Ovary (tissue), 7 donors: ENCODE measurements at regions not wholly inside any gene's neighbourhood (a gene's known extent, or its start where the extent isn't known, plus 50 kb on each side); places are given as distances from the start of the nearest gene placed in this dataset.

Experiments
- DNase-seq, 5 donors: peaks; one replicate each; pipeline ENCODE4 v3.0.0-alpha.2; 2019 to 2020
- H3K27ac ChIP-seq, 2 donors: fragments of 200-600 bp; one replicate each; pipeline versions ENCODE4 v1.5.1 to v1.8.0; 2019 to 2022
- H3K27me3 ChIP-seq: fragments of 200-600 bp; one replicate; pipeline ENCODE4 v1.8.0; 2022
- H3K36me3 ChIP-seq: fragments of 200-600 bp; sonication (generic); one replicate; pipeline ENCODE4 v1.5.1; 2019
- H3K4me1 ChIP-seq: one replicate; pipeline ENCODE4 v1.8.1; 2013; ENCODE audit warnings: mild to moderate bottlenecking, moderate library complexity; ENCODE audit not compliant: insufficient read depth
- H3K4me3 ChIP-seq: fragments of 200-600 bp; sonication (generic); one replicate; pipeline ENCODE4 v1.5.1; 2017
- H3K9me3 ChIP-seq, 2 donors: fragments of 200-600 bp in 1 of 2; sonication (generic) in 1 of 2; one replicate each; pipeline versions ENCODE4 v1.5.1 to v1.8.1; 2013 to 2019; ENCODE audit warnings: mild to moderate bottlenecking in 1 of 2, moderate library complexity in 1 of 2
- CTCF ChIP-seq, 3 donors: fragments of 450-650 bp in 2 of 3; fragments of 200-600 bp in 1 of 3; IDR thresholded peaks; one replicate each; pipeline versions ENCODE4 v1.5.1 to v1.8.0; 2016 to 2022; ENCODE audit warnings: antibody characterized with exemption in 3 of 3, mild to moderate bottlenecking in 1 of 3
- EP300 ChIP-seq: sonication (generic); formaldehyde crosslinking; IDR thresholded peaks from one replicate; pipeline ENCODE4 v1.6.1; 2017; ENCODE audit warnings: antibody characterized with exemption
- POLR2A ChIP-seq: fragments of 450-650 bp; IDR thresholded peaks from one replicate; pipeline ENCODE4 v1.6.1; 2017; ENCODE audit warnings: antibody characterized with exemption, mild to moderate bottlenecking, moderate library complexity
- WGBS, 3 donors: extraction: QIAGEN DNeasy Blood & Tissue Kit in 1 of 3; methylation state at CpG; one replicate each; pipeline versions ENCODE4 v1.1.5 to v1.1.7; 2013 to 2017; 5-methylcytosine and 5-hydroxymethylcytosine counted together
- intact Hi-C, 4 donors: fragments of 100-400 bp; cut with DNase I; formaldehyde crosslinking; loops; one replicate each; pipeline versions ENCODE4 v1.11.0 to v1.15.1; 2022 to 2023
- donor health status: DM: no; HTN: no; CAD: no; lungs with moderate emphysema.
- donor health status: DM: no; HTN: no; CAD: no.
- donor health status: Bipolar disorder and iron deficiency.
- donor health status: DM: no; HTN: no; CAD: no.
- donor health status: DM: yes; HTN: yes; CAD: no.

- intact Hi-C loops, result loop anchor here in 1 of 4 donors (5.0 to 10.0 kb wide), 3 partner anchors 118 to 189 kb away; partner anchors contain the start of gene ETS2
- H3K4me3 ChIP-seq, result no peak overlapping the region
- peaks cover 7% of the 10 kb centered on the region for H3K4me1 ChIP-seq
These were observed 119.7 kb downstream of the ETS2 start for GRCh38 chr21:38925478-38925877.

GRCh38 chr21:38924954-38925353 is 119.2 kb downstream of the ETS2 start:
- no peaks in the 10 kb centered on the region for H3K9me3 ChIP-seq
- H3K4me3 ChIP-seq, result no peak overlapping the region
- H3K27me3 ChIP-seq, result no peaks in the 10 kb centered on the region
- DNase-seq, result no peak
- TF ChIP-seq CTCF (IDR thresholded peaks at IDR 0.05) (no peak), POLR2A (no peak), EP300 (no peak)
- intact Hi-C loops, result loop anchor here in 1 of 4 donors (5.0 to 10.0 kb wide), 3 partner anchors 118 to 190 kb away; partner anchors contain the start of gene ETS2
- no peaks in the 10 kb centered on the region for H3K36me3 ChIP-seq
- H3K4me1 ChIP-seq, result peaks cover 8% of the 10 kb centered on the region
- WGBS, 3 donors, result 97 to 98% (median 98%) methylated on average over 5 of the region's 5 CpGs
- peak overlapping the region in 1 of 2 donors; percentile 64 for H3K27ac ChIP-seq

More at GRCh38 chr21:38925478-38925877, 119.7 kb downstream of the ETS2 start:
- TF ChIP-seq POLR2A (no peak), EP300 (no peak), CTCF (IDR thresholded peaks at IDR 0.05) (no peak)
- WGBS, 3 donors, result 36 to 47% (median 38%) methylated on average over 3 of the region's 3 CpGs
- no peak for DNase-seq
- H3K27me3 ChIP-seq, result no peaks in the 10 kb centered on the region
- no peaks in the 10 kb centered on the region for H3K9me3 ChIP-seq
- peak overlapping the region; percentile 47 to 64 for H3K27ac ChIP-seq
- no peaks in the 10 kb centered on the region for H3K36me3 ChIP-seq

GRCh38 chr21:38923429-38923828 is 117.7 kb downstream of the ETS2 start:
- intact Hi-C loops, result loop anchor here in 1 of 4 donors (10.0 kb wide), 2 partner anchors 169 to 191 kb away; no protein-coding TSS in a partner anchor
- DNase-seq, result no peak
- no peaks in the 10 kb centered on the region for H3K9me3 ChIP-seq
- no peaks in the 10 kb centered on the region for H3K27me3 ChIP-seq
- no peak overlapping the region for H3K4me3 ChIP-seq
- WGBS, 3 donors, result 91 to 95% (median 93%) methylated on average over 4 of the region's 4 CpGs
- TF ChIP-seq CTCF (IDR thresholded peaks at IDR 0.05), result no peak
- TF ChIP-seq EP300, result no peak
- no peak for TF ChIP-seq POLR2A
- no peaks in the 10 kb centered on the region for H3K36me3 ChIP-seq
- H3K27ac ChIP-seq, result no peak overlapping the region
- H3K4me1 ChIP-seq, result peaks cover 8% of the 10 kb centered on the region

- Histone ChIP-seq H3K4me1 (peaks cover 8% of the 10 kb centered on the region), H3K4me3 (no peak overlapping the region), H3K27me3 (no peaks in the 10 kb centered on the region), H3K27ac (no peak overlapping the region), H3K36me3 (no peaks in the 10 kb centered on the region), H3K9me3 (no peaks in the 10 kb centered on the region)
- WGBS, 3 donors, result 93 to 97% (median 96%) methylated on average over 6 of the region's 6 CpGs
- no peak for DNase-seq
- intact Hi-C loops, result loop anchor here in 1 of 4 donors (10.0 kb wide), 2 partner anchors 168 to 192 kb away; no protein-coding TSS in a partner anchor
- TF ChIP-seq POLR2A (no peak), CTCF (IDR thresholded peaks at IDR 0.05) (no peak), EP300 (no peak)
These were observed 116.9 kb downstream of the ETS2 start for GRCh38 chr21:38922474-38923235.
